Cardiac fibroblast (primary cell): ENCODE measurements at regions not wholly inside any gene's neighbourhood (a gene's known extent, or its start where the extent isn't known, plus 50 kb on each side); places are given as distances from the start of the nearest gene placed in this dataset.
"Not testable (repeated sequence)": the region's sequence is repeated elsewhere in the genome, so short reads cannot be mapped to it uniquely, and the experiment has no call there.

Experiments
- DNase-seq, 2 donors: peaks; one replicate each; pipeline versions ENCODE4 v3.0.0 to v3.0.0-alpha.2; 2010; ENCODE audit warnings: low read depth in 2 of 2
- H3K4me3 ChIP-seq, 2 donors: replicated peaks in 1 of 2; 1 replicate in 1 of 2; 2 replicates in 1 of 2; pipeline ENCODE4 v1.5.1; 2011; ENCODE audit warnings: low read depth in 2 of 2, low read length in 2 of 2, mild to moderate bottlenecking in 2 of 2, moderate library complexity in 1 of 2
- CTCF ChIP-seq: IDR thresholded peaks from one replicate; pipeline ENCODE4 v1.5.1; 2011; ENCODE audit warnings: low read depth, mild to moderate bottlenecking, low read length, inconsistent platforms

DNA sequence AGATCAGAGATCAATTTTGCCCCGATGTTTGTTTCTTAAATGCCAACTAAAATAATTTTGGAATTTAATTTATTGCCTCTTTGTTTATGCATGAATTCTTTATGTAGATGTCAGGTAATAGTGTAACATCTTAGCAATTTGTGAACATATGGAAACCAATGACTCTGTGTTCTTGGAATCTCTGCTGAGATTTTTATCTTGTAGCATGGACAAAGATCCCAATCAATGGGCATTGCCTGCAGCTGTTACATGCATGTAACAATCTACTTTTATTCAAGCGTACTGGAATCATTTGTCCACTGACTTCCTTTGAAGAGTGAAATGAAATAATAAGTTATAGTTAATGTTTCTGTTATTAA, 61.6 kb upstream of the ARSJ start:
- no peak overlapping the region for H3K4me3 ChIP-seq
- TF ChIP-seq CTCF, result no peak
- DNase-seq, result no peak

GRCh38 chr4:114043116-114043515, 63.7 kb upstream of the ARSJ start:
- DNase-seq, result peak in 1 of 2 donors; percentile 9
- TF ChIP-seq CTCF, result no peak

DNA sequence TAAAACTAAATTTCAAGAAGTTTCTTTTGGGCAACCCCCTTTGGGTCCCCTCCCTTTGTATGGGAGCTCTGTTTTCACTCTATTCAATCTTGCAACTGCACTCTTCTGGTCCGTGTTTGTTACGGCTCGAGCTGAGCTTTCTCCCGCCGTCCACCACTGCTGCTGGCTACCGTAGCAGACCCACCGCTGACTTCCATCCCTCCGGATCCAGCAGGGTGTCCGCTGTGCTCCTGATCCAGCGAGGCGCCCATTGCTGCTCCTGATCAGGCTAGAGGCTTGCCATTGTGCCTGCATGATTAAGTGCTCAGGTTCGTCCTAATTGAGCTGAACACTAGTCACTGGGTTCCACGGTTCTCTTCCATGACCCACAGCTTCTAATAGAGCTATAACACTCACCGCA, 64.9 kb upstream of the ARSJ start:
- DNase-seq, H3K4me3 ChIP-seq: not testable (repeated sequence)

More at GRCh38 chr4:114043116-114043515, 63.7 kb upstream of the ARSJ start:
- H3K4me3 ChIP-seq, result no peak overlapping the region

DNA sequence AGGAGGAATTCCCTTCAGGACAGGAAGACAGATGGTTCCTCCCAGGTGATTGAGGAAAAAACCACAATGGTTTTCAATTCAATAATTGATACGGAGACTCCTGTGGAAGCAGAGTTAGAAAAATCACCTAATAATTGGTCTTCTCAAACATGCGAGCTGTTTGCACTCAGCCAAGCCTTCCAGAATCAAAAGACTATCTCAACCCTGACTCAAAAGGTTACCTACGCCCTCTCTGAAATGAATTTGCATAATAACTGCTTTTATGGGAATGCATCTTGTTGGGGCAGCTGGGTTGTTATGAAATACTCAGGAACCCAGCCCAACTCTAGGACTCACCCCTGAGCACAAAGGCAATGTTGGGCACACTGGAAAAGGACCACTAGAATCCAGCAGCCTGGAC, 66.9 kb upstream of the ARSJ start:
- H3K4me3 ChIP-seq, result no peak overlapping the region
- DNase-seq, result no peak
- no peak for TF ChIP-seq CTCF

GRCh38 chr4:114048154-114048553, 68.7 kb upstream of the ARSJ start:
- H3K4me3 ChIP-seq, DNase-seq: not testable (repeated sequence)

- TF ChIP-seq CTCF, result no peak
- no peak for DNase-seq
- no peak overlapping the region for H3K4me3 ChIP-seq
Observed at GRCh38 chr4:114052227-114052626, 72.8 kb upstream of the ARSJ start.

DNA sequence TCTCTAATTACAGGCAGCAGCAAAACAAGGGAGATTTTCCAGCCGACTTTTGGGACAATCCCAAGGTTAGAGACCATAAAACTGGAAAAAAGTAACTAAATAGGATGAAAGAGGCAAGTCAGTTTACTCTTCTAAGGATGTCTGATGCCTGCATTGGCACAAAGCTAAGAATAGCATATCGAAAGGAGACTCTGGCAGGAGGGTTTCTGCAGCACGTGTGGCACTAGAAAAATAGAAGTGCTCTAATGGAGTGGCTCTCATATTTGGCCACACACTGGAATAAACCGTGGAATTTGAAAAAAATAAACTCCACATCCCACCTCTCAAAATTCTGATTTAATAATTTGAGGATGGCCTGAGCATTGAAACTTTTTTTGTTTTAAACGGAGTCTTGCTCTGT, 77.2 kb upstream of the ARSJ start:
- H3K4me3 ChIP-seq, result no peak overlapping the region
- peak in 1 of 2 donors; percentile 13 for DNase-seq
- no peak for TF ChIP-seq CTCF

- DNase-seq, result no peak
Observed at GRCh38 chr4:114057746-114058145, 78.3 kb upstream of the ARSJ start.

More at GRCh38 chr4:114057746-114058145, 78.3 kb upstream of the ARSJ start:
- no peak for TF ChIP-seq CTCF
- H3K4me3 ChIP-seq, result no peak overlapping the region
